GM12875 (cell line): ENCODE measurements at regions not wholly inside any gene's neighbourhood (a gene's known extent, or its start where the extent isn't known, plus 50 kb on each side); places are given as distances from the start of the nearest gene placed in this dataset.

Experiments
- H3K4me3 ChIP-seq: one replicate; pipeline ENCODE4 v1.5.1; 2011; ENCODE audit warnings: low read depth, low read length, control low read depth
- TF ChIP-seq, protein P1 (sequence below): IDR thresholded peaks from 2 replicates; pipeline ENCODE4 v1.5.1; 2011; ENCODE audit warnings: low read depth, mild to moderate bottlenecking, control low read depth, inconsistent platforms, low read length, moderate library complexity, borderline replicate concordance; ENCODE audit not compliant: insufficient read depth

DNA sequence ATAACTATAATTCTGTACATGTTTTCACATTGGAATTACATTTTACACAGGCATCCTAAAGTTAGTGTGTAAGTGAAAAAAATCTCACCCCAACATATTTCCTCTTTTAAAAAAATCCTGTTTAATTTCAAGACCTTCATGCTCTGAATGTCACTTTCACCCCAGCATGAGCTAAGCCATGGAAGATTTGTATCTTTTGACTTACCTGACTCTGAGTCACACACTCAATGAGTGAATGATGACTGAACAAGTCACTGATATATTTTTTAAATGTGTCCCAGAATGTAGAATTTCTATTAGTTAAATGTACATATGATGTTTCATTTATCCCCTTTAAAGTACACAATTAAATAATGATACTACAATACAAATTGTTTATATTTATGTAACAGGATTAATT lies 199.9 kb upstream of the RBMS3 start:
- H3K4me3 ChIP-seq, result no peak overlapping the region
- TF ChIP-seq, protein P1, sequence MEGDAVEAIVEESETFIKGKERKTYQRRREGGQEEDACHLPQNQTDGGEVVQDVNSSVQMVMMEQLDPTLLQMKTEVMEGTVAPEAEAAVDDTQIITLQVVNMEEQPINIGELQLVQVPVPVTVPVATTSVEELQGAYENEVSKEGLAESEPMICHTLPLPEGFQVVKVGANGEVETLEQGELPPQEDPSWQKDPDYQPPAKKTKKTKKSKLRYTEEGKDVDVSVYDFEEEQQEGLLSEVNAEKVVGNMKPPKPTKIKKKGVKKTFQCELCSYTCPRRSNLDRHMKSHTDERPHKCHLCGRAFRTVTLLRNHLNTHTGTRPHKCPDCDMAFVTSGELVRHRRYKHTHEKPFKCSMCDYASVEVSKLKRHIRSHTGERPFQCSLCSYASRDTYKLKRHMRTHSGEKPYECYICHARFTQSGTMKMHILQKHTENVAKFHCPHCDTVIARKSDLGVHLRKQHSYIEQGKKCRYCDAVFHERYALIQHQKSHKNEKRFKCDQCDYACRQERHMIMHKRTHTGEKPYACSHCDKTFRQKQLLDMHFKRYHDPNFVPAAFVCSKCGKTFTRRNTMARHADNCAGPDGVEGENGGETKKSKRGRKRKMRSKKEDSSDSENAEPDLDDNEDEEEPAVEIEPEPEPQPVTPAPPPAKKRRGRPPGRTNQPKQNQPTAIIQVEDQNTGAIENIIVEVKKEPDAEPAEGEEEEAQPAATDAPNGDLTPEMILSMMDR, result no peak

DNA sequence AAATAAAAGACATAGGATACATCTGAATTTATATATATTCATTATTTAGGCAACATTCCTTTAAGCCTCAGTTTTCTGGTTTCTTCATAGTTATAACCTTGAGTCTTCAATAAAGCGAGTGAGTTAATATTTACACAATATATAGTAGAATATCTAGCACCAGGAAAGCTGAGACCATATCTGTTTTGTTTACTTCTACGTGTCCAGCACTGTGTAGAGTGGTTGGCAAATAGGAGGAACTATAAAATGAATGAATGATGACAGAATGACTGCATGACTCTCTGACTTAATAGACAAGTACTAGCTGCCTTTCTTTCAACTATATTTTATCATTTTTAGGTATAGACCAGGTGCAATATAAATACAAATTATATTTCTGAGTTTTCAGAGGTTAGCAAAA lies 197.8 kb upstream of the RBMS3 start:
- TF ChIP-seq, protein P1, result no peak
- H3K4me3 ChIP-seq, result no peak overlapping the region

DNA sequence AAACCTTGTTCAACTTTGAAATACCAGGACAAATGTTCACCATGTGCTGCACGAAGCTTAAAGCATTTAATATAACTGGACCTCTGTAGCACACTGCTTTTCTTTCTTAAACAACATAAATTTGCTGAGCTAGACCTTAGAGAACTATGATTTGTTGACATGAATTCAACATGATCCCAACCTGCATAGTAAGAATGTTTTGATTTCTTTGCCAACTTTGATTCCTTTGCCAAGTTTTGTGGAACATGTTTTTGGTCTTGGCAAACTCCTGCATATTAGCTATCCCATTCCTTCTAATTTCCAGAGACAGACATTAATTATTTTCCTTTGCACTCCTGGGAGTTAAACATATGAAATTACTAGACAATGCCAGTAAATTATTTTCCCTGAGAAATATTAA lies 197.2 kb upstream of the RBMS3 start:
- no peak overlapping the region for H3K4me3 ChIP-seq
- TF ChIP-seq, protein P1, result no peak

DNA sequence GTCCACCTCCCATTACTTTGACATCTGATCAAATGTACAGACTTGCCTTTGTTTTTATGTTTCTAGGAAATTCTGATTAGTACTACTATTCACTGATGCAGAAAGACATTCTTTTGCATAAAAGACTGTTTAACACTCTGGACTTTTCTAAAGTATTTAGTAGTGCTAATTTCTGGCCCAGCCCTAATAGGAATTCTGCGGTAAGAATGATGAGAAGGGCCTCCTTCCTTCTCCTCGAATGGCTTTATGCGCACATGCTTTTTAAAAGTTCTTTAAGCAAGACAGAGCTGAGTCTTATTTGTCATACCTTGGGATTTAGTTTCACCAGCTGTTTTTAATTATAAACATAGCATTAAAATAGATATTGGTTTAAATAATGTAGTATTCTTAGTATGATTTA lies 192.3 kb upstream of the RBMS3 start:
- TF ChIP-seq, protein P1, result no peak
- no peak overlapping the region for H3K4me3 ChIP-seq

DNA sequence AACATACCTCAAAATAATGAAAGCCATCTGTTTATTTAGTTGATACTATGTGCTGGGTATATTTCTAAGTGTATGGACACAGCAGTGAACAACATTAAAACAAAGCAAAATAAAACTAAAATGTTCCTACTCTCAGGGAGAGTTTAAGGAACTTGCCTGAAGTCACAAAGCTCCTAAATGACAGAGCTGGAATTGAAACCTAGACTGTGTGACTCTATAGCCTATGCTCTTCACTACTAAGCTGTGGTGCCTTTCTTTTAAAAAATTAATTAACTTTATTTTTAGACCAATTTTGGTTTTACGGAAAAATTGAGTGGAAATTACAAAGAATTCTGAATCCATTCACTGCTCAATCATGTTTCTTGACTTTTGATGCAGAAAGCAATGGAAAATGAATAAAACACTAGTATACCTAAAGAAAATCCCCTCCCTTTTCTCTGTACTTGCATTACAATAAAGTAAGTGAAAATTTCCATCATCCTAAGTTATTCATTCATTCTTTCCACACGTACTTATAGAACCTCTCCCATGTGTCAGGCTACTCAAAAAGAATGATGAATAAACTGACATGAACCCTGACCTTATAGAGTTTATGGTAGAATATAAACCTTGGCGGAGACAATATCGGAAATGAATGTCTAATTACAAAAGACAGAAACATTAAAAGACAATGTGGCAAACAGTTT lies 189.8 kb upstream of the RBMS3 start:
- no peak overlapping the region for H3K4me3 ChIP-seq
- TF ChIP-seq, protein P1, result no peak

DNA sequence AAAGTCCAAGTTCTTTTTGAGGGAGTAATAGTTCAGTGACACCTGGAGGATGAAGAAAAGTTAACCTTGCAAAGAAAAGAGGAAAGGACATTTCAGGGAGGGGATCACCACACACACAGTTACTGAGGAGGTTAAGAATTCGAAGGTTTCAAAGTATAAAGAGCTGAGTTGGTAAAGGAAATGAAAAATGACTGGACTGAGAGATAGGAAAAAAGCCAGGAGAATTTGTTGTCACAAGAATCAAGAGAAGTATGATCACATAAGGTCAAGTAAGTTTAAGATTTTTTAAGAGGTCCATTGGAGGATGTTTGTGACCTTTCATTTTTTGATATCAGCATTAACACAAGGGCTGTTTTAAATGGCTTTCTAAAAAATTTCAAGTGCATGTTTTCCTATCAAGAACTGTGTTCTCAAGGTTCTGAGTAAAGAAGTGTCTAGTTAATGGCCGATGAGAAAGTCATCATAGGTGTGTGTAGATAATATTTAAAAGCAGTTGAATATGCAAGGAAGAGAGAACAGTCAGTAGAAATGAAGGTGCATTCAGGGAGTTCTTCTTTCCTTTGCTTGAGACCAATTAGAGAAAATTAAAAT lies 189.2 kb upstream of the RBMS3 start:
- no peak overlapping the region for H3K4me3 ChIP-seq
- TF ChIP-seq, protein P1, result no peak

DNA sequence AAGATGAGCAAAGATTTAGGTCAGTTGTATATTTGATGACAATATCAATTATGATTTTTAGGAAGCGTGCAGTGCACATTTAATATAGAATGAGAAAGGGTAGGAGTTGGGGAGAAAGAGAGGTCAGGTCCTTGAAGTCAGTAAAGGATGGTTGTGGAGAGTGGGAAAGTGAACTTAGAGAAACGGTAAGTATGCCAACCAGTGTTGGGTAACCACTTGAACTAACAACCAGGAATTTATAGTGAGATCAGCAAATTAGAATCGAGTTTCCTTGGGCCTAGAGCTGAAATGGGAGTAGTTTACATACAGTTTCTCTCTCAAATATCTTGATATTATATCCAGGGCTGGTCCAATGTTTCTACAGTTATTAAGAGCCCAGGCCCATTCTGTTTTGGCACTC lies 188.5 kb upstream of the RBMS3 start:
- no peak overlapping the region for H3K4me3 ChIP-seq
- TF ChIP-seq, protein P1, result no peak
